D341Med (cell line): ENCODE measurements at regions not wholly inside any gene's neighbourhood (a gene's known extent, or its start where the extent isn't known, plus 50 kb on each side); places are given as distances from the start of the nearest gene placed in this dataset.

ENCODE experiments used
- DNase-seq: peaks from one replicate; pipeline ENCODE4 v3.0.0; 2012; ENCODE audit warnings: low spot score

DNA sequence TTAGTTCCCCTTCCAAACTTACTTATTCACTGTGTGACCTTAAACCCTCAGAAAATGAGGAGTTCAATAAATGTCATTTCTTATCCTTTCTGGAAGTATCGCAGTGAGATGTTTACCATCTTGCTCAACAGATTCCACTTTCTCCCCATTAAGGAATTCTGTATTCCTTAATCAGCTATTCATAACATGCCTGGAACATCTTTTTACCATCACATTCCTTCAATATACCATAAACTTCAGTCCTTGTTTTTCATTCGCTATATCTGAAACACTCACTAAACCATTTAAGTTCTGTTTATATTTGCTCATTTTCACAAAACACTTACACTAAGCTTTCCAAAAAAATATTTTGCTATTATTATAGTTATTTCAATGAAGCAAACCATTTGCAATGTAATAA lies 1158.6 kb downstream of the CDH12 start:
- DNase-seq: no peak

DNA sequence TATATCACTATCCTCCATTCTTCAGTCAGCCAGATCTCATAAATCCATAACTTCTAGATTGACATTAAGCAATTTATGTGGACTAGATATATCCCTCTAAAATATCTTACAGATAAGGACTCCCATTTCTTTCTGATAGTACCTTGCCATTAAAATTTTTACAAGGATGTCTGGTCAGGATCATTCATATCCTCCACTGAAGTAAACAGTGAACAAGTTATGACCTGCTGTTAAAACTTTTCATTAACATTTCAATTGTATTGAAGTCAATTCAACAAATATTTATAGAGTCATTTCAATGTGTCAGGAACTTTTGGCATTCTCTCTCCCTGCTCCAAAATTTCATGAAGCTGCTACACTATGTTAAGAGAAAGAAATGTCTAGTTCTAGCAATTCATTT lies 1159.6 kb downstream of the CDH12 start:
- DNase-seq: no peak

- no peak for DNase-seq
Observed at GRCh38 chr5:21689587-21689986, 1163.6 kb downstream of the CDH12 start.

- no peak for DNase-seq
Observed at GRCh38 chr5:21688655-21689054, 1164.5 kb downstream of the CDH12 start.

- no peak for DNase-seq
Observed at GRCh38 chr5:21687621-21688020, 1165.5 kb downstream of the CDH12 start.

DNA sequence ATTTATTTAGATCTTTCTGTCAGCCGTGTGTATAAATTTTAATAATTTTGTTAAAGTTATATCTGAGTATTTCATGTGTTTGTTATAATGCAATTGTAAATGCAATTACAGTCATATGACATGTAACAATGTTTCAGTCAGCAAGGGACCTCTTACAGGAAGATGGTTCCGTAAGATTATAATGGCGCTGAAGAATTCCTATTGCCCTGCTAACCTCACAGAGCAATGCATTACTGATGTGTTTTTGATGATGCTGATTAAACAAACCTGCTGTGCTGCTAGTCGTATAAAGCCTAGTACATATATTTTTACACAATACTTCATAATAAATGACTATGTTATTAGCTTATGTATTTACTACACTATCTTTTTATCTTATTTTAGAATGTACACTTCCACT lies 1166.4 kb downstream of the CDH12 start:
- DNase-seq: no peak

- no peak for DNase-seq
Observed at GRCh38 chr5:21685522-21685921, 1167.6 kb downstream of the CDH12 start.

- no peak for DNase-seq
Observed at GRCh38 chr5:21684992-21685391, 1168.2 kb downstream of the CDH12 start.

DNA sequence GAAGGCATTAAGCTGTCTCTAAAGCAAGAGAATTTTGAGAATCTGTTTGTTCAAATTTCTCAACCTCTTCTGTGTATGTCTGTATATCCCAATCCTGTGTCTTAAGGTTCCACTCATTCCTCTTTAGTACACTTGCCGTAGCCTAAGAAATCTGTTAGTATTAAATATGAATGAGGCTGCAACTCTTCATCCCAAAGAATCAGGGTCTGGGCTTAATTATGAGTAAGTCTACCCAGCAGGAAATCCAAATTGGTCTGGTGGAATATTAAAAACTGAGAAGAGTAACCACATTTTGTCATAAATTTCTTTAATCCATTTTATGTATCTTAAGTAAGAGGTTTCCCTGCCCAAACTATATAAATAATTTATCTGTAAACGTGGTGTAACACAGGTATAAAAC lies 1171.2 kb downstream of the CDH12 start:
- DNase-seq: no peak

DNA sequence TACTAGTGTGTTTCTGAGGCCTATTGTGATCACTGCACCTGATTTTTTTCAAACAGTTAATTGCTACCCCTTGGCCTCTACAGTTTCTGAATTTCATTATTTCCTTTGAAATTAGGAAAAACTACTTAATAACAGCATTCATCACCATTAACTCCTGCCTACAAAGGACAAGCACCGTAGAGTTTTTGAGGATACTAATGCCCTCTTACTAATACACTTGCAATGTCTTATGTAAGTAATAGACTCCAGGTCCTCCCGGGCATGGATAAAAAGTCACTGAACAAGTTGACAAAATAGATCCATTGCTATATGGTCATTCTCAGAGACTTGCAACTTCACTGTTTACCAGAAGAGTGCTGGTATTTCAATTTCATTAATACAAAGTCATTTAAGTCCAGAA lies 1172.5 kb downstream of the CDH12 start:
- no peak for DNase-seq

GRCh38 chr5:21680196-21680595 lies 1172.9 kb downstream of the CDH12 start:
- peak; percentile 37 for DNase-seq

GRCh38 chr5:21678526-21678925 lies 1174.6 kb downstream of the CDH12 start:
- no peak for DNase-seq

DNA sequence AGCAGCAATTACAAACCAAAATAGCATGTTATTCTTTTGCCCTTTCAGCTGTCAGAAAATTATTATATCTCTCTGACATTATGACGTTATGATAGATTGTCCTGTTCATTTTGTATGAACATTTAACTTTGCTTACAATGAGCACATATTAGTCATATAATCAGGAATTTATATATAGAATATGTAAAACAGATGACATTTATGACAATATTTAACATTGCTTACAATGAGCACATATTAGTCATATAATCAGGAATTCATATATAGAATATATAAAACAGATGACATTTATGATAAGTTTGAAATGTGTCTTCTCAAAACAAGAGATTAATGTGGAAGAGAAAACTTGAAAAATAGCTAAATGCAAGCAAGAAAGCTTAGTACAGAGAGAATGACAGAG lies 1180.2 kb downstream of the CDH12 start:
- no peak for DNase-seq

- DNase-seq: no peak
Observed at GRCh38 chr5:21672360-21672759, 1180.8 kb downstream of the CDH12 start.

GRCh38 chr5:21665524-21665923 lies 1187.6 kb downstream of the CDH12 start:
- no peak for DNase-seq

GRCh38 chr5:21663082-21663481 lies 1190.1 kb downstream of the CDH12 start:
- no peak for DNase-seq

- DNase-seq: no peak
Observed at GRCh38 chr5:21661184-21661583, 1192.0 kb downstream of the CDH12 start.

DNA sequence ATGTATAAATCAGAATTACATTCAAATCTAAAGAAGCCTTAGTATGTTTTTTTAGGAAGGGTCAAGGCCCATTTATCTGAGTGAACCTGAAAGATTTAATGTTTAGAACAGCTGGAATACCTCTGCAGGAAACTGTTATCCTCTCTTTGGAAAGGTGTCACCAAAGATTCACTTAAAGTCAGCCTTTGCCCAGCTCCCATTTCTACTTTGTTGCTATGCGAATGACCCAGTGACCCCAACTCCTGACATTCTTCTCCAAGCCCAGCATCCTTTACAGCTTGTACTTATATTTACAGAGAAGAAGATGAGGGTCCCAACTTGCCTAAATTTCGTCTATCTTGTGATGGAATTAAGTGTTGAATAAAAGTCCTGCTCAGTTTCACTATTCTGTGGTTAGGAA lies 1198.6 kb downstream of the CDH12 start:
- no peak for DNase-seq

- DNase-seq: no peak
Observed at GRCh38 chr5:21649969-21650368, 1203.2 kb downstream of the CDH12 start.

DNA sequence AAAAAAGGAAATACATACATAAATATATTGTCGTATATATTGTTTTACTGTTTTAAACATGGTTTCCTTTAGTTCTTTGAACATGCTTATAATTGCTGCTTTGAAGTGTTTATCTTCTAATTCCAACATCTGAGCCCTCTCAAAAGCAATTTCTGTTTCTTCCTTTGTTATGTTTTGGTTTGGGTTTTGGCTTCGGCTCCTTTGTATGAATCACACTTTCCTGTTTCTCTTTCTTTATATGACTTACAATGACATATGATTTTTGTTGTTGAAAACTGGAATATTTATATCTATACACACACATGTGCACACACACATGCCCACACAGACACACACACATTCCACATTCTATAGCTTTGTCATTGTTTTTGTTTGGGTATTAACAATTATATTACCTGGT lies 1206.7 kb downstream of the CDH12 start:
- no peak for DNase-seq

DNA sequence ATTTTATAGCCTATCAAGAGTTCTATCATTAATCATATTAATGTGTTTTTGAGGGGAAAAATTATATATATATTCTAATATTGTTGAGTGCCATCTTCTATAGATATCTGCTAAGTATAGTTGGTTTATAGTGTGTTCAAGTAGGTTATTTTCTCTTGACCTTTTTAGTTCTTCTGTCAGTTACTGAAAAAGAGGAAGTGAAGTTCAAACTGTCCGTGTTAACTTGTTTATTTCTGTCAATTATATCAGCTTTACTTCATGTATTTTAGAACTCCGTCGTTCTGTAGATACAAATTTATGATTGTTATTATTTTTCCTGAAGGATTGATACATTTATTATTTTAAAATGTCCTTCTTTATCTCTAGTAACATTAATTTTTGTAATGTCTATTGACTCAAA lies 1209.1 kb downstream of the CDH12 start:
- DNase-seq: no peak

- no peak for DNase-seq
Observed at GRCh38 chr5:21642312-21642711, 1210.8 kb downstream of the CDH12 start.

DNA sequence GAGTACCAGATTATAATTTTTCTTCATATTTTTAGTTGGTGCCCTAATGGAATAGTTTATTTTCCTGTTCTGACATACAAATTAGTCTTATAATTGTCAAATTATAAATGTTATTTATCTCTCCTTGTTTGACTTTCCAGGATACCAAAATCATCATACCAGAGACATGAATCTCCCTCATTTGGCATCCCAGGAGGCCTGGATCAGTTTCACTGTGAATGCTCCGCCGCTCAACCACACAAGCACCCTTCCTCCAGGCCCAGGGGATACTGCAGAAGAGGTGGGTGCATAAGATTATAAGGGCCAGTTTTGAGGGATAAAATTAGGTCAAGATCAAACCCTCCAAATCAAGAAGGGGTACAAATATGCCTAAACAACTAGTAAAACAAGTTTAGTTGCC lies 1229.3 kb downstream of the CDH12 start:
- DNase-seq: no peak

GRCh38 chr5:21615195-21615765 lies 1237.9 kb downstream of the CDH12 start:
- no peak for DNase-seq

GRCh38 chr5:21613971-21614488 lies 1239.1 kb downstream of the CDH12 start:
- no peak for DNase-seq
